ENCODE measurements at regions not wholly inside any gene's neighbourhood (a gene's known extent, or its start where the extent isn't known, plus 50 kb on each side); places are given as distances from the start of the nearest gene placed in this dataset.

DNA sequence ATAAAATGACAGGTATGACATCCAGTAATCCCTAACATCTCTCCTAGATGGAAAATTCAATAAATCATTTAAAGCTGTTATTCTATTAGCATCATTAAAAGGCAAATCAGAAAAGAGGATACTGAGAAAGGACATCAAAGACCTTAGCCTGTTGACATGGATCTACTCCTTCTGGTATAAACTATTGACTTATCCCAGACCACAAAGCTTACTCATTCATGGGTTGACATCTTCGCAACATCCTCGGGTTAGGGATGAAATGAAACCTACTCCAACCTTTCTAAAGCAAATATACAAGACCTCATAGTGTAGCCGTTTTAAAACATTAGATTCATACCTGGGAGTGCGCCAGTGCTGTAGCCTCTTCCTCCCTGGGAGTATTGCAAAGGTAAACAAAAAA, 191.5 kb upstream of the BTG1 start:
- Mint-ChIP-seq H3K9me3 (no peaks in the 10 kb centered on the region), H3K27me3 (ENCODE audit: insufficient read depth, low read depth, poor library complexity) (peaks cover 3% of the 10 kb centered on the region), H3K4me3 (no peak overlapping the region), H3K36me3 (ENCODE audit: low read depth) (no peaks in the 10 kb centered on the region), H3K4me1 (peaks cover 5% of the 10 kb centered on the region; the same call in 2 of the 3 replicates), H3K27ac (peak overlapping the region; percentile 76)
- TF ChIP-seq REST (IDR thresholded peaks at IDR 0.05; ENCODE audit: unreplicated experiment) (no peak), STAT1 (IDR thresholded peaks at IDR 0.05; ENCODE audit: unreplicated experiment) (no peak), ETS1 (IDR thresholded peaks at IDR 0.05) (no peak)
- Histone ChIP-seq H3K4me2 (no peak overlapping the region), H2AFZ (peak overlapping the region; percentile 30; the same call in 1 of the 2 replicates), H3K27me3 (ENCODE audit: insufficient read depth) (no peaks in the 10 kb centered on the region), H3K27ac (ENCODE audit: low read depth) (no peak overlapping the region), H3K4me1 (ENCODE audit: insufficient read depth) (peaks cover 5% of the 10 kb centered on the region; the same call in 1 of the 2 replicates), H4K20me1 (replicated peaks; ENCODE audit: insufficient read depth) (no peaks in the 10 kb centered on the region), H3K79me2 (replicated peaks; ENCODE audit: insufficient read depth) (no peaks in the 10 kb centered on the region), H3K9me2 (ENCODE audit: insufficient read depth) (peaks cover 8% of the 10 kb centered on the region), H3F3A (replicated peaks; ENCODE audit: low read depth) (no peaks in the 10 kb centered on the region), H3K36me3 (ENCODE audit: insufficient read depth) (no peaks in the 10 kb centered on the region), H3K4me3 (no peak overlapping the region)
- no peak for ATAC-seq
- DNase-seq (ENCODE audit: low spot score) = no peak

GRCh38 chr12:92336641-92337040, 191.0 kb upstream of the BTG1 start:
- H3K27ac Mint-ChIP-seq = no peak overlapping the region
- H3K27me3 Mint-ChIP-seq (ENCODE audit: insufficient read depth, low read depth, poor library complexity) = peaks cover 3% of the 10 kb centered on the region
- peaks cover 5% of the 10 kb centered on the region; the same call in 2 of the 3 replicates for H3K4me1 Mint-ChIP-seq
- H4K20me1 ChIP-seq (replicated peaks; ENCODE audit: insufficient read depth) = no peaks in the 10 kb centered on the region
- H3K4me3 ChIP-seq = no peak overlapping the region
- peaks cover 5% of the 10 kb centered on the region; the same call in 1 of the 2 replicates for H3K4me1 ChIP-seq (ENCODE audit: insufficient read depth)
- no peaks in the 10 kb centered on the region for H3K27me3 ChIP-seq (ENCODE audit: insufficient read depth)
- H3K36me3 ChIP-seq (ENCODE audit: insufficient read depth) = no peaks in the 10 kb centered on the region
- no peaks in the 10 kb centered on the region for H3K79me2 ChIP-seq (replicated peaks; ENCODE audit: insufficient read depth)
- H3K27ac ChIP-seq (ENCODE audit: low read depth) = no peak overlapping the region
- H3K9me2 ChIP-seq (ENCODE audit: insufficient read depth) = peaks cover 8% of the 10 kb centered on the region
- no peak overlapping the region for H3K4me2 ChIP-seq
- no peak overlapping the region for H3K4me3 Mint-ChIP-seq
- H3K9me3 Mint-ChIP-seq = no peaks in the 10 kb centered on the region
- H2AFZ ChIP-seq = no peak overlapping the region
- H3F3A ChIP-seq (replicated peaks; ENCODE audit: low read depth) = no peaks in the 10 kb centered on the region
- ATAC-seq = no peak
- DNase-seq (ENCODE audit: low spot score) = no peak
- no peaks in the 10 kb centered on the region for H3K36me3 Mint-ChIP-seq (ENCODE audit: low read depth)
- TF ChIP-seq, protein P1, sequence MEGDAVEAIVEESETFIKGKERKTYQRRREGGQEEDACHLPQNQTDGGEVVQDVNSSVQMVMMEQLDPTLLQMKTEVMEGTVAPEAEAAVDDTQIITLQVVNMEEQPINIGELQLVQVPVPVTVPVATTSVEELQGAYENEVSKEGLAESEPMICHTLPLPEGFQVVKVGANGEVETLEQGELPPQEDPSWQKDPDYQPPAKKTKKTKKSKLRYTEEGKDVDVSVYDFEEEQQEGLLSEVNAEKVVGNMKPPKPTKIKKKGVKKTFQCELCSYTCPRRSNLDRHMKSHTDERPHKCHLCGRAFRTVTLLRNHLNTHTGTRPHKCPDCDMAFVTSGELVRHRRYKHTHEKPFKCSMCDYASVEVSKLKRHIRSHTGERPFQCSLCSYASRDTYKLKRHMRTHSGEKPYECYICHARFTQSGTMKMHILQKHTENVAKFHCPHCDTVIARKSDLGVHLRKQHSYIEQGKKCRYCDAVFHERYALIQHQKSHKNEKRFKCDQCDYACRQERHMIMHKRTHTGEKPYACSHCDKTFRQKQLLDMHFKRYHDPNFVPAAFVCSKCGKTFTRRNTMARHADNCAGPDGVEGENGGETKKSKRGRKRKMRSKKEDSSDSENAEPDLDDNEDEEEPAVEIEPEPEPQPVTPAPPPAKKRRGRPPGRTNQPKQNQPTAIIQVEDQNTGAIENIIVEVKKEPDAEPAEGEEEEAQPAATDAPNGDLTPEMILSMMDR (conservative IDR thresholded peaks at IDR 0.05; ENCODE audit: low read depth in 2 of 2) = no peak
- TF ChIP-seq STAT1 (IDR thresholded peaks at IDR 0.05; ENCODE audit: unreplicated experiment) (no peak), EZH2 (IDR thresholded peaks at IDR 0.05; ENCODE audit: low read depth, unreplicated experiment) (no peak), EZH2phosphoT487 (IDR thresholded peaks at IDR 0.05; ENCODE audit: unreplicated experiment) (no peak), ZNF462 (CRISPR knock-in tag; IDR thresholded peaks at IDR 0.05) (no peak)

Data from GM23338 (cell line).